CD4-positive, alpha-beta T cell treated with Interleukin-4 for 1 hour (primary cell): ENCODE measurements at regions not wholly inside any gene's neighbourhood (a gene's known extent, or its start where the extent isn't known, plus 50 kb on each side); places are given as distances from the start of the nearest gene placed in this dataset.
"Not testable (repeated sequence)": the region's sequence is repeated elsewhere in the genome, so short reads cannot be mapped to it uniquely, and the experiment has no call there.

Experiments
- DNase-seq, 2 donors: peaks; one replicate each; pipeline ENCODE4 v3.0.0-alpha.2; 2020 to 2022

- no peak for DNase-seq
Observed at GRCh38 chr14:21791749-21792148, 118.1 kb upstream of the OR4E1 start.

- not testable (repeated sequence) for DNase-seq
Observed at GRCh38 chr14:21788687-21789086, 115.1 kb upstream of the OR4E1 start.

- DNase-seq: not testable (repeated sequence)
Observed at GRCh38 chr14:21787242-21787641, 113.6 kb upstream of the OR4E1 start.

DNA sequence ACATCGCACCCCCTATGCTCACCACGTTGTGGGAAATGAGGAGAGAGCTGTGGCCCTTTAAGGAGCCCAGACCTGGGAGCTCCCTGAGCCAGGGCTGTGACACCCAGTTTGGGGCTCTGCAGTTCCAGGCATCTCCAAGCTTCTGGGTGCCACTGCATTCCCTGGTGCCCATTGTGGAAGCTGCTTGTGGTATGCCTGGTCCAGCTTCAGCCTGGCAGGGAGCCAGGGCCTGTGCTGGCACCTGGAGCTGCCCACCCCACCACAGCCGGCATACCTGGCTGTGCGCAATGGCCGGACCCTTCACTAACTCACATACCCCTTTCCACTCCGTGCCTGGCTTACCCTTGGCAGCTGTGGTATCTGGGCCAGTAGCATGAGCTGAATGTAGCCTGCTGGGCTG lies 107.9 kb upstream of the OR4E1 start:
- DNase-seq: no peak

DNA sequence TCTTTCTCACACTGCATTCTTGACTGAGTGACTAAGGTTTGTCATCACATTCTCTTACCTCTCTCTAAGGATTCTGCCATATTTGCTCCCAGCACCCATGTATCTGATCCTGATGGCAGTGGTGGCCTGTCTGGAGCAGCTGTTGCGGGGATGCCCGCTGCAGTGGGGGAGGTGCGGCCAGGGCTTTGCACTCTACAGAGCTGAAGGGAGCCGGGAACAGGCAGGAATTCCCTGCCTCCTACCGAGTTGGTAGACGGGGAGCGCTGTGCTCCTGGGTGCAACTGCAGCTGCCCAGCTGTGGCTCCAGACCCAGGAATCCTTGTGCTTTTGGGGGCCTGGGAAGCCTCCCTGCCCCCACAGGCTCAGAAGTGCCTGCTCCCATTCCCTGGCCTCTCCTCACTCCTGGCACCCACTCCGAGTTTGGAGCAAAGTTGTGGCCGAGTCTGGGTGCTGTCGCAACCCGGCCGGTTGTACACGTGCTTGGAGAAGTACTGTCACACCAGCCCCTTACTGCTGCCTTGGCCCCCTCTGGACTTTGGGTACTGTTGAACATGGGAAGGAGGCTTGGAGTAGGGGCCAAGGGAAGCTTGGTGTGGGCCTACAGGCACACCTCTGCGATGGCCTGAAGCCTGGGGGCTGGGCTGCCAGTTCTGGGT lies 106.9 kb upstream of the OR4E1 start:
- DNase-seq: no peak

- no peak for DNase-seq
Observed at GRCh38 chr14:21771671-21772070, 98.1 kb upstream of the OR4E1 start.

DNA sequence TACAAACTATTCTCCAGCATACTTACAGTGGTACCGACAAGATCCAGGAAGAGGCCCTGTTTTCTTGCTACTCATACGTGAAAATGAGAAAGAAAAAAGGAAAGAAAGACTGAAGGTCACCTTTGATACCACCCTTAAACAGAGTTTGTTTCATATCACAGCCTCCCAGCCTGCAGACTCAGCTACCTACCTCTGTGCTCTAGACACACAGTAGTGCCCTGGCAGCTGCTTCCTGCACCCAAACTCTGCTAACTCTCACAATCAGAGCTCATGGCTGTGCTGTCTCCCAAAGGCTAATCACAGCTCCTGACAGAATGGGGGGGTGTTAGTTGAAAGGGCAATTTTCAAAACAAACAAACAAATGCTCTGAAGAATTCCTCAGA lies 95.2 kb upstream of the OR4E1 start:
- DNase-seq: no peak

DNA sequence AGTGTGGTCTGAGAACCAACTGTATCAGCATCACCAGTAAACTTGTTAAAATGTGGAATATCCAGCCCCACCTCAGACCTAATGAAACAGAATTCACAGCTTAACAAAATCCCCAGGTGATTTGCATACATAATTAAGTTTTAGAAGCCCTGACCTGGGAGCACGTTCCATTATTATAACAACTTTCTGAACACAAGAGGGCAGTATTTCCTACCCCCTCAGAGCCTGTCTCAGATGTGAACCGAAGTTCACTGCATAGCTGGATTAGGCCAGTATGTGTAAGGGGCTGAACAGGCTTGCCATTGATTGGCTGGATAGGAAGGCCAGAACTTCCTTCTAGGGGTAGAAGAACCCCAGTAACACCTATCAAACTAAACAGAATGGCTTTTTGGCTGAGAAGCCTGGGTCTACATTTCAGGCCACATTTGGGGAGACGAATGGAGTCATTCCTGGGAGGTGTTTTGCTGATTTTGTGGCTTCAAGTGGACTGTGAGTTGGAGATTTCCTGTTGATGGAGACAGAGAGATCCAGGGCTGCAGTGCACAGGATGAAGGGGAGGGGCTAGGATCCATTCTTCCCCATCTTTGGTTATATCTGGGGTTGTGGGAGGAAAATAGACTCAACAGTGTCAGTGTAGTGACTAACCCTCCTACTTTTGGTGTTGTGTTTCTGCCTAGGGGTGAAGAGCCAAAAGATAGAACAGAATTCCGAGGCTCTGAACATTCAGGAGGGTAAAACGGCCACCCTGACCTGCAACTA lies 94.7 kb upstream of the OR4E1 start:
- peak; percentile 15 to 57 for DNase-seq

DNA sequence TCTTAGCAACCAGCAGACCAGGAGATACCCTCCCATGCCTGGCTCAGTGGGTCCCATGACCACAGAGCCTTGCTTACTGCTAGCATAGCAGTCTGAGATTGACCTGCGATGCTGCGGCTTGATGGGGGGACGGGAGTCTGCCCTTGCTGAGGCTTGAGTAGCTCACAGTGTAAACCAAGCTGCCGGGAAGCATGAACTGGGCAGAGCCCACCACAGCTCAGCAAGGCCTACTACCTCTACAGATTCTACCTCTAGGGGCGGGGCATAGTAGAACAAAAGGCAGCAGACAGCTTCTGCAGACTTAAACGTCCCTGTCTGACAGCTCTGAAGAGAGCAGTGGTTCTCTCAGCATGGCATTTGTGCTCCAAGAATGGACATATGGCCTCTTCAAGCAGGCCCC lies 86.7 kb upstream of the OR4E1 start:
- DNase-seq: not testable (repeated sequence)

DNA sequence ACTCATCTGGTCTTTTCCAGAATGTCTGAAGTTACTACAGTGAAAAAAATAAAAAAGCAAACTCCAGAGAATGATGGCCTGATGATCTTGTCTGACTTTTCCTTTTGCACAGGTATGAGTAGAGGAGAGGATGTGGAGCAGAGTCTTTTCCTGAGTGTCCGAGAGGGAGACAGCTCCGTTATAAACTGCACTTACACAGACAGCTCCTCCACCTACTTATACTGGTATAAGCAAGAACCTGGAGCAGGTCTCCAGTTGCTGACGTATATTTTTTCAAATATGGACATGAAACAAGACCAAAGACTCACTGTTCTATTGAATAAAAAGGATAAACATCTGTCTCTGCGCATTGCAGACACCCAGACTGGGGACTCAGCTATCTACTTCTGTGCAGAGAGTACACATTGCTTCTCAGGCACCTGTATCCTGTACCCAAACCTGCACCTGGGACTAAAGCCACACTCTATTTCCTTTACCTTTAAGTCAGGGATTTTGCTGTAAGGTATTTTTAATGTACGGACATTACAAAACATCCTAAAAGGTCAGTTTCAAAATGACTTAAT lies 75.8 kb upstream of the OR4E1 start:
- no peak for DNase-seq

DNA sequence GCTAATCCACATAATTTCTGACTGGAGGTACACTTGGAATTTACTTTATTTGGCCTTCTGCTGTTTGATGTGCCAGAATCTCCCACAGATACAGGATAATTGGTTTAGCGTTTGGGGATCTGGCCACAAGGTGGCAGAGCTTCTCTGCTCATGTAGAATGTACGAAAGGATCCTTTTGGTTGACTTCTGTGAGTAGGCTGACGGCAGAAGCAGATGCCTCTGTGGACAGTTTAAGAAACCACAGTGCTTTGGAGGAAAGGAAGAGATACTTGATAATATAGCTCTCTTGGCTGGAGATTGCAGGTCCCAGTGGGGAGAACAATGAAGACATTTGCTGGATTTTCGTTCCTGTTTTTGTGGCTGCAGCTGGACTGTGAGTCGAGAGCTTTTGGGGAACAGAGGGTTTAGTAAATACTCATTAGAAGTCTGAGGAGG lies 75.3 kb upstream of the OR4E1 start:
- peak; percentile 50 to 61 for DNase-seq

DNA sequence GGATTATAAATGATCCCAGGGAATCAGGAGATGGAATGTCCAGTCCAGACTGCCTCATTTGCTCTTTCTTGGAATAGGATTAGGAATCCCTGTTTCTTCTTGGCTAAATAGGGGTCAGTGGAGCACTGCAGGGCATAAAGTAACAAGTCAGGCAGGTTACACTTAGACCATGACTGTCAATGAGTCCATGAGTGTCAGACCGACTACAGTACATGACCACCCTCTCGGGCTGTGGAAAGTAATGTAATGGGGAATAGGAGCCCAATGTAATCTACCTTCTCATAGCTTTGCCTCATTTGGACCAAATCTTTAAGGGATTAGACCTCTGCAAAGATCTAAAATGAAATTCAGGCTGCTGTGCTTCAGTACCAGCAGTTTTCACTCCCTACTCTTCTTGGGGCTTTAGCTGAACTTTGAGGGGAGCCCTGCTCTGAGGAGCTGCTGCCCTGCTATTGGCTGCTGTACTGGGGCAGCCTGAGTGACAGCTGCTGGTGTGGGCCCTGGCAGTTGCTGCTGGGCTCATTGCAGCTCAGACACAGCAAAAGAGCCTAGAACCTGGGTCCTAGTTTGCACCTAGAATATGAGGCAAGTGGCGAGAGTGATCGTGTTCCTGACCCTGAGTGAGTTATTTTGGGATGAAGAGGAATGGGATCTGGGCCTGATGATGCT lies 62.2 kb upstream of the OR4E1 start:
- DNase-seq: peak; percentile 27 to 31

GRCh38 chr14:21735200-21735599 lies 61.6 kb upstream of the OR4E1 start:
- no peak for DNase-seq

- DNase-seq: peak; percentile 49 to 75
Observed at GRCh38 chr14:21734457-21735074, 60.9 kb upstream of the OR4E1 start.

GRCh38 chr14:21729703-21730233 lies 56.1 kb upstream of the OR4E1 start:
- no peak for DNase-seq

DNA sequence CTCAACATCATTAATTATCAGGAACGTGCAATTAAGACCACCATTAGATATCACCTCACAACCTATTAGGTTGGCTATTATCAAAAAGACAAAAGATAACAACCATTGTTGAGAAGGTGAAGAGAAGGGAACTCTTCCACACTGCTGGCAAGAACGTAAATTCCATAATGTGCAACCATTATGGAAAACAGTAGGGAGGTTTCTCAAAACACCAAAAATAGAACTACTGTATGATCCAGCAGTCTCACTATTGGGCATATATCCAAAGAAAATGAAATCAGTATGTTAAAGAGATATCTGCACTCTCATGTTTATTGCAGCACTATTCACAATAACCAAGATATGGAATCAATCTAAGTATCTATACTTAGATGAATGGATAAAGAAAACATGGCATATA lies 51.6 kb upstream of the OR4E1 start:
- no peak for DNase-seq

DNA sequence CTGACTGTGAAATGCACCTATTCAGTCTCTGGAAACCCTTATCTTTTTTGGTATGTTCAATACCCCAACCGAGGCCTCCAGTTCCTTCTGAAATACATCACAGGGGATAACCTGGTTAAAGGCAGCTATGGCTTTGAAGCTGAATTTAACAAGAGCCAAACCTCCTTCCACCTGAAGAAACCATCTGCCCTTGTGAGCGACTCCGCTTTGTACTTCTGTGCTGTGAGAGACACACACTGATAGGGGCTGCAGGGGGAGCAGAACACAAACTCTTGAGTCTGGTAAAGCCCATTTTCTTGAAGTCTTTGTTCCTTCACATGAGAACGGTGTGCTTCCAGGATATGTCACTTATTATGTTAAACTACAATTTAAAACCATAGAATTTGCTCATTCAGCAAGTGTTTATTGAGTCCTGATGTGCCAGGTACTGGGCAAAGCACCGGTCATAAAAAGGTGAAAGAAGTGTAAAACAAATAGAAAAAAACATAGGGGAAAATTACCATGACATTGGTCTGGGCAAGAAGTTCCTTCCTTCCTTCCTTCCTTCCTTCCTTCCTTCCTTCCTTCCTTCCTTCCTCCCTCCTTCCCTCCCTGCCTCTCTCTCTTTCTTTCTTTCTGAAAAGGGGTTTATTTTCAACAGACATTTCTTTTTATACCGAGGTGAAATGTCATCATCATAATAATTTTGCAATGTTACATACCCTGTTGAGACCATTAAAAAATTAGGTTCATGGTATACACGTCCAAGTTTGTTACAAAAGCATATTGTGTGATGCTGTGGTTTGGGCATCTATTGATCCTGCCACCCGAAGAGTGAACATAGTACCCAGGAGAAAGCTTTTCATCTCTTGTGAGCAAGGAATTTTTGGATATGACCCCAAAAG lies 50.7 kb upstream of the OR4E1 start:
- DNase-seq: no peak

DNA sequence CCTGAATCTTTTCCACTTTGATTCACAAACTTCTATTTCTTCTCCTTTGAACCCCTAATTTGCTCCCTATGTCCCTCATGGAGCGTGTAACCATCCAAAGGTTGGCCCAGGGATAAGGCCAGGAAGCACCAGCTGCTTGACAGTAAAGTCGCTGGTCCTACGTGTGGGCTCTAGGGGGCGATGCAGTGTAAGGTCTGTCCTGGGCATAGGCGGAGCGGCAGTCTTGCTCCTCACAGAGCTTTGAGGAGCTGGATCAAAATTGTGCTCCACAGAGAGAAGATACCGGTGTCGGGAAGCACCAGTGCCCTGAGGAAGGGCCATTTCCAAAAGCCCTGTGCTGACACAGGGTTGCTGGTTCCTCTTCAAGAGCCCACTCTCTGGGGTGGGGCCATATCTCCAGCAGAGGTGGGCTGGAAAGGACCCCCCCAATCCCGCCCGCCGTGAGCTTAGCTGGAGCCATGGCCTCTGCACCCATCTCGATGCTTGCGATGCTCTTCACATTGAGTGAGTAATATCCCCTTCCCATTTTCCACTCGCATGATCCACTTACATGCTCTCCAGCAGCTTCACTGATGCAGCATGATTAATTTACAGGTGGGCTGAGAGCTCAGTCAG lies 49.9 kb upstream of the OR4E1 start:
- DNase-seq: peak; percentile 46 to 54
